Calu3 (cell line): ENCODE measurements at regions not wholly inside any gene's neighbourhood (a gene's known extent, or its start where the extent isn't known, plus 50 kb on each side); places are given as distances from the start of the nearest gene placed in this dataset.
"Not testable (repeated sequence)": the region's sequence is repeated elsewhere in the genome, so short reads cannot be mapped to it uniquely, and the experiment has no call there.

Experiments used
- BruUV-seq: library from RNA; stranded (reverse); fragments of 400-500 nt; replicated peaks from 2 replicates; lab custom pipeline; 2021; lab: Mats Ljungman, UMichigan
- CTCF ChIA-PET: fragments of 300-600 bp; sonication (Branson Sonifier 250); formaldehyde crosslinking; loops from one replicate; lab custom pipeline; 2022; ENCODE audit warnings: antibody characterized with exemption; lab: Charles Lee
- DNase-seq: peaks from one replicate; pipeline ENCODE4 v3.0.0; 2022
- H3K27ac Mint-ChIP-seq: one replicate; pipeline ENCODE4 v1.8.0; 2022; ENCODE audit warnings: mixed read lengths; ENCODE audit not compliant: unreplicated experiment
- H3K27me3 Mint-ChIP-seq: one replicate; pipeline ENCODE4 v1.8.0; 2022; ENCODE audit warnings: mixed read lengths; ENCODE audit not compliant: unreplicated experiment
- H3K36me3 Mint-ChIP-seq: one replicate; pipeline ENCODE4 v1.8.0; 2022; ENCODE audit warnings: mild to moderate bottlenecking, moderate library complexity, mixed read lengths; ENCODE audit not compliant: insufficient read depth, unreplicated experiment
- H3K4me1 Mint-ChIP-seq: one replicate; pipeline ENCODE4 v1.8.0; 2022; ENCODE audit warnings: mild to moderate bottlenecking, low read depth, mixed read lengths; ENCODE audit not compliant: unreplicated experiment
- H3K4me3 Mint-ChIP-seq: one replicate; pipeline ENCODE4 v1.8.0; 2022; ENCODE audit warnings: mild to moderate bottlenecking, low read depth, moderate library complexity, mixed read lengths; ENCODE audit not compliant: unreplicated experiment
- H3K9me3 Mint-ChIP-seq: one replicate; pipeline ENCODE4 v1.8.0; 2022; ENCODE audit warnings: low read depth, mixed read lengths; ENCODE audit not compliant: unreplicated experiment
- intact Hi-C: fragments of 100-400 bp; cut with micrococcal nuclease; formaldehyde crosslinking; loops from one replicate; pipeline ENCODE4 v1.10.0; 2022; ENCODE audit not compliant: unreplicated experiment
- TF ChIP-seq, protein P1 (sequence below): fragments of 200-600 bp; IDR thresholded peaks from one replicate; pipeline ENCODE4 v1.8.0; 2022; ENCODE audit warnings: antibody characterized with exemption; ENCODE audit not compliant: unreplicated experiment

DNA sequence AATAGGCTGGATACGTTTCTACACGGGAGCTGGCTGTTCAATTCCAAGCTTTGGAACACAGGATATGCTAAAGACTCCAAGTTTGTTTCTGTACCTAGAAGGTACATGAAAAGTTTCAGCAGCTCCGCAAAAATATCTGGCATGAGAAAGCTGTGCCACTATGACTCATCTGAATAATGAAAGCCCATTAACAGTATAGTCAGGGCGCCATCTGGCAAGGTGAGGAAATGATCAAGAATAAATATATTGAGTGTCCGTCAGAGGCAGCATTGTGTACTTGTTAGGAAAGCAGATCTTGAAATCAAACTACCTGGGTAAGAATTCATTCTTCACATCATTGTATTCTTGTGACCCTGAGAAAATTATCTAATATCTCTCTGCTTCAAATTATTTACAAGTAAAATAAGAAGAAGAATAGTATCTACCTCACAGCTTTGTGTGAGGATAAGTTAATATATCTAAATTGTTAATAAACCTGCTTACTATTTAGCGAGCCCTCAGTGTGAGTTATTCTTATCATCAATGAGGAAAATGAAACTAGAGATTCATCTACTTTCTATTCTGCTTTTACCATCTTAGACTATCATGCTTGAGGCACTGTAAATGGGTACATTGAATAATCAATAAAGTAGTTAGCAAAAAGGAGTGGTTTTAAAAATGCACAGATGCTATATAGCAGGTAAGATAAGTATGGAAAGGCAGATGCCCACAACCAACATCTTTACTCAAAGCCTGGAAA lies 53.5 kb downstream of the FSCB start:
- CTCF ChIA-PET = no interaction called here
- H3K9me3 Mint-ChIP-seq = peaks cover 18% of the 10 kb centered on the region
- no peaks in the 10 kb centered on the region for H3K27me3 Mint-ChIP-seq
- no peaks in the 10 kb centered on the region for H3K36me3 Mint-ChIP-seq
- BruUV-seq = no TSS peak
- no peak overlapping the region for H3K27ac Mint-ChIP-seq
- H3K4me3 Mint-ChIP-seq = no peak overlapping the region
- intact Hi-C loops = no loop called here
- no peak for DNase-seq
- TF ChIP-seq, protein P1, sequence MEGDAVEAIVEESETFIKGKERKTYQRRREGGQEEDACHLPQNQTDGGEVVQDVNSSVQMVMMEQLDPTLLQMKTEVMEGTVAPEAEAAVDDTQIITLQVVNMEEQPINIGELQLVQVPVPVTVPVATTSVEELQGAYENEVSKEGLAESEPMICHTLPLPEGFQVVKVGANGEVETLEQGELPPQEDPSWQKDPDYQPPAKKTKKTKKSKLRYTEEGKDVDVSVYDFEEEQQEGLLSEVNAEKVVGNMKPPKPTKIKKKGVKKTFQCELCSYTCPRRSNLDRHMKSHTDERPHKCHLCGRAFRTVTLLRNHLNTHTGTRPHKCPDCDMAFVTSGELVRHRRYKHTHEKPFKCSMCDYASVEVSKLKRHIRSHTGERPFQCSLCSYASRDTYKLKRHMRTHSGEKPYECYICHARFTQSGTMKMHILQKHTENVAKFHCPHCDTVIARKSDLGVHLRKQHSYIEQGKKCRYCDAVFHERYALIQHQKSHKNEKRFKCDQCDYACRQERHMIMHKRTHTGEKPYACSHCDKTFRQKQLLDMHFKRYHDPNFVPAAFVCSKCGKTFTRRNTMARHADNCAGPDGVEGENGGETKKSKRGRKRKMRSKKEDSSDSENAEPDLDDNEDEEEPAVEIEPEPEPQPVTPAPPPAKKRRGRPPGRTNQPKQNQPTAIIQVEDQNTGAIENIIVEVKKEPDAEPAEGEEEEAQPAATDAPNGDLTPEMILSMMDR = no peak
- H3K4me1 Mint-ChIP-seq = no peaks in the 10 kb centered on the region

DNA sequence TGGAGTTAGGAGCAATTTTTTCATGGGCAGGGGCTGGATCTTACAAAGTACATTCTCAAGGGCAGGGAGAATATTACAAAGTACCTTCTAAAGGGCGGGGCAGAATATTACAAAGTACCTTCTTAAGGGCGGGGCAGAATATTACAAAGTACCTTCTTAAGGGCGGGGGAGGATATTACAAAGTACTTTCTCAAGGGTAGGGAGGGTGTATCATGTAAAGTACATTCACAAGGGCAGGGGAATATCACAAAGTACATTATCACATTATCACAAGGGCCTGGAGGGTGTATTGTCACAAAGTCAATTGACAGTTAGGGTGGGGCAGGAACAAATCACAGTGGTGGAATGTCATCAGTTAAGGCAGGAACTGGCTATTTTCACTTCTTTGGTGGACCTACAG lies 56.9 kb downstream of the FSCB start:
- BruUV-seq, CTCF ChIA-PET, H3K27ac Mint-ChIP-seq, H3K27me3 Mint-ChIP-seq, DNase-seq, H3K4me1 Mint-ChIP-seq, H3K4me3 Mint-ChIP-seq, H3K36me3 Mint-ChIP-seq, intact Hi-C loops: not testable (repeated sequence)
- peaks cover 14% of the 10 kb centered on the region for H3K9me3 Mint-ChIP-seq

DNA sequence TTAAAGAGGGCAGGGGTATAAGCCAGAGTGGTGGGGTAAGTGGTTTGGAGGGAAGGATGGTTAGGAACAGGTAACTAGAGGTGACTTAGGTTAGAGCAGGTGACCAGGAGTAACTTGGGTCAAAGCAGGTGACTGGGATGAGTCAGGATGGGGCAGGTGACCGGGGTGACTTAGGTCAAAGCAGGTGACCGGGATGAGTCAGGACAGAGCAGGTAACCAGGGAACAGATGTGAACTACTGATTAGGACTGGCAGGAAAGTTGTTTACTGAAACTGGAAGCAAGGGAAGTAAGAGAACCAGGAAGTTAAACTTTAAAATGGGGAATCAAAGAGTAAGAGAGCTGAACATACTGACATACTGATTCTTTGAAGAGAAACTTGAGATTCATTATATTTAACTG lies 57.4 kb downstream of the FSCB start:
- CTCF ChIA-PET = no interaction called here
- H3K27ac Mint-ChIP-seq = no peak overlapping the region
- H3K36me3 Mint-ChIP-seq = no peaks in the 10 kb centered on the region
- TF ChIP-seq, protein P1 = no peak
- no peak for DNase-seq
- H3K27me3 Mint-ChIP-seq = no peaks in the 10 kb centered on the region
- H3K4me1 Mint-ChIP-seq = no peaks in the 10 kb centered on the region
- no TSS peak for BruUV-seq
- intact Hi-C loops = no loop called here
- H3K4me3 Mint-ChIP-seq = no peak overlapping the region
- peaks cover 14% of the 10 kb centered on the region for H3K9me3 Mint-ChIP-seq

DNA sequence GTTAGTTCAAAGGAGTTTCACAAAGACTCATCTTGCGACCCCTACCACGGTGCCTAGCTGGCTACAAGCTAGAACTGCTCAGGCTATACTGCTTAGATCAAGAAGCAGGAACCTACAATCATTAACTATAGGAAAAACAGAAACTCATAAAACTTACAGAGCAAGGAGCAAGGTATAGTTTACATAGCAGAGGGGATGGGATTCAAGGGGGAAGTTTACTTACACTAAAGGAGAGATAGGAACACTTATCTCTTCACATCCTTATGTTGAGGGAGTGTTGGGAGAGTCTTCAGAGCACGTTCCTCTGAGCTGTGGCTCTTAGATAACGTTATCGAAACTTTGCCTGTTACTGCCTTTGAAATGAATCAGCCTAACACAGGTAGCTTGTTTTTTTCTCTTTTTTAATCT lies 58.1 kb downstream of the FSCB start:
- BruUV-seq = no TSS peak
- Mint-ChIP-seq H3K27ac (no peak overlapping the region), H3K4me1 (no peaks in the 10 kb centered on the region), H3K36me3 (no peaks in the 10 kb centered on the region), H3K27me3 (no peaks in the 10 kb centered on the region), H3K9me3 (peaks cover 14% of the 10 kb centered on the region), H3K4me3 (no peak overlapping the region)
- CTCF ChIA-PET = no interaction called here
- TF ChIP-seq, protein P1 = no peak
- DNase-seq = no peak
- intact Hi-C loops = no loop called here

- DNase-seq = no peak
- CTCF ChIA-PET = interaction anchor here (0.6 kb wide), 1 partner anchor 11 kb away, joined by 3 read pairs; no protein-coding TSS in a partner anchor
- intact Hi-C loops = no loop called here
- Mint-ChIP-seq H3K4me1 (no peaks in the 10 kb centered on the region), H3K27me3 (no peaks in the 10 kb centered on the region), H3K36me3 (no peaks in the 10 kb centered on the region), H3K4me3 (no peak overlapping the region), H3K27ac (no peak overlapping the region), H3K9me3 (peaks cover 16% of the 10 kb centered on the region)
- no TSS peak for BruUV-seq
- TF ChIP-seq, protein P1 = no peak
These were observed 60.1 kb downstream of the FSCB start for GRCh38 chr14:44446965-44447364.
